ENCODE measurements at regions not wholly inside any gene's neighbourhood (a gene's known extent, or its start where the extent isn't known, plus 50 kb on each side); places are given as distances from the start of the nearest gene placed in this dataset.
A peak's percentile ranks its signal among the peaks of the same experiment; 100 is the strongest.
"Not testable (repeated sequence)": the region's sequence is repeated elsewhere in the genome, so short reads cannot be mapped to it uniquely, and the experiment has no call there.

DNA sequence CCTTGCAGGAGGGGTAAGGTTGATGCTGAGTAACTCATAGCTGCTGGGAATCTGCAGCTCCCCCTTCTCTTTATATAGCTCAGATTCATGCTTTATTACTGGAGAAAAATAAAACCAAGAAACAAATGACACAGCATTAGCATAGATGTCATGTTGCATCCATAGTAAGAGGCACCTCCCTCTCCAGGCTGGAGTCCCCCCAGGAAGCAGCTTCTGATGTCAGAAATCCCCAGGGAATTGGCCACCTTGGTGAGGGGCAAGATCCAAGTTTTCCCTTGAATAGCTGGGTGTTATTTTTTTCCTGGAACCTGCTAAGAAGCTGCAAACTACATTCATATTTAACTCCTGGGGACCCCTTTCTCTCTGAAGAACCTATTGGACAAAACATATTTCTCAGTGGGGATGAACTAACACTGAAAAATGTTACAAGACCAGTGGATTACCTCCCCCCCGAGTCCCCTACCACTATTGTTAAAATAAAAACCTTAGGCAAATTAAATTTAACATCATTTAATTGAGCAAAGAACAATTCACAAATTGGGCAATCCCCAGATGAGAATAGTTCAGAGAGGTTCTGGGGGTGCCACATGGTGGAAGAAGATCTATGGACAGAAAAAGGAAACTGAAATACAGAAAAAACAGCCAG is 163.7 kb upstream of the NAMPT start:
- DNase-seq, result no peak

DNA sequence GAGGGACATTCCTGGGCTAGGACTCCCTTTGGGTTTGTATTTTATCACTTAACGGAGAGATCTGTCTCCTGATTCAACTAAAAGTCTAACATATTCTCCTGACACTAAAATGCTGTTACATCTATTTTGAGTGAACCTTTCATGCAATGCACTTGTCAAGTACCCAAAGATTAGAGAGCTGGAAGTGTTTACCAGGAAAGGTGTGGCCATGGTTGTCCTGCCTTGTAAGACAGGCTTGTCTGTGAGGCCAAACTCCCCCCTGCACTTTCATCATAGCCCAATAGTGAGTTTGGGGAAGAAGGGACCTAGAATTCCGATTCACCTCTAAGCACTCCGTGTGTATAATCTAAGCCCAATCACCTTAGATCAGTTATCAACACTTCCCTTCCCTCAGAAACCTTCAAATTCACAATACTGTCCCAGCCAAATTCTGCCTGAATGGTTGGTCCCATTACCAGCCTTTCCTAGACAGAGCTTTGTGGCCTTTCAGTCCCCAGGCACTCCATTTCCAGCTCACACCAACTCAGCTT is 162.6 kb upstream of the NAMPT start:
- DNase-seq, result no peak

DNA sequence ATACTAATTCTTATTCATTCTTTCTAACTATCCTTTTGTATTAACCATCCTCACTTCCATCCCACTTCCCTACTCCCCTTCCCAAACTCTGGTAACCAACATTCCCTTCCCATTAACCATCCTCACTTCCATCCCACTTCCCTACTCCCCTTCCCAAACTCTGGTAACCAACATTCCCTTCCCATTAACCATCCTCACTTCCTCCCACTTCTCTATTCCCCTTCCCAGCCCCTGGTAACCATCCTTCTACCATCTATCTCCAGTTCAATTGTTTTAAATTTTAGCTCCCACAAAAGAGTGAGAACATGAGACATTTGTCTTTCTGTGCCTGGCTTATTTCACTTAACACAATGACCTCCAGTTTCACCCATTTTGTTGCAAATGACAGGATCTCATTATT is 160.6 kb upstream of the NAMPT start:
- not testable (repeated sequence) for DNase-seq

DNA sequence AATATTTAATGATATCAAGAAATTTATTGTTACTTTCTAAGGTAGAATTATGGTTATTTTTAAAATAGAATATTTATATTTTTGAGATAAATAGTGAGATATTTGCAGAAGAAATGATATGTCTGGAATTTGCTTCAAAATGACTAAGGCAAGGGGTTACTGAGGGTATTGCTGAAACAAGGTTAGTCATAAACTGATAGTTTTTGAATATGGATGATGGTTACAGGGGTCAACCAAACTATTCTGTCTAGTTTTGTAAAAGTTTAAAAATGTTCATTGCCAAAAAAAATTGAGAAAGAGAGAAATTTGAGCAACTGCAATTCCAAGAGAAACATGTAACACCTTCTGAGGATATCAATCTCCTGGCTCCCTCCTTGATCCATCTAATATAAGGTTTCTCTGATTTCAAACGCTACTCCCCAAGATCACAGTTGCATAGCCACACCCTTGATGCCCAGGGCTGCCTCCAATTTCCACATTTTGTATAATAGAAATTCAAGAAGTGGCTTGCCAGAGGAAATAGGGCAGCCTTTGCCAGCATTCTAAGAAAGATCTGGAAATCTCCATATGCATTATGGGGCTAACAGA is 159.4 kb upstream of the NAMPT start:
- DNase-seq, result no peak

DNA sequence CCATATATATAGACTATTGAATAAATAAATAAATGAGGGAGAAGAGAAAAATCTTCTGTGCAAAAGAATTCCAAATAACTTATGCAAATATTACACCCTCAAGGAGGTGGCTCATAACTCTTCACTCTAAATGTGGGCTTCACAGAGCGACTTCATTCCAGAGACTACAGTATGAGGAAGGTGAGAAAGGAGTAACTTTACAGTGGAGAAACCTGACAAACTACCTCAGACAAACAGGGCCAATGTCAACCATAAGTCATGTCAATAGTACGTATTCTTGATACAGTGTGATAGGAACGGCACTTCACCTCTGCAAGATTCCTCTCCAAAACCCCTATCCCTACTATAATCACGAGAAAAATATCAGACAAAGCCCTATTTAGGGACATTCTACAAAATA is 158.4 kb upstream of the NAMPT start:
- no peak for DNase-seq

DNA sequence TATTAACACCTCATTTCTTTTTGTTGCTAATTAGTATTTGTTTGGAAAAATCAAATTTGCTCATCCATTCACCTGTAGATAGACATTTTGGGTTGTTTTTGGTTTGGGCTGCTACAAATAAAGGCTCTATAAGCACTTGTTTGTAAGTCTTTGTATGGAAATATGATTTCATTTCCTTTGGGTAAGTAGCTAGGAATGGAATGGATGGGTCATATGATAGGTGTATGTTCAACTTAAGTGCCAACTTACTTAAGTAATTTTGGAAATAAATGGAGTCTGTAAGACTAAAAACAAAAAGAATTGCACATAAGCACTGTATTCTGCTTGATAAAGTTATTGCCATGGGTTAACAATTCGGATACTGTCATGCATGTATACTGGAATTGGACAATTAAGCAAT is 157.7 kb upstream of the NAMPT start:
- DNase-seq, result no peak

DNA sequence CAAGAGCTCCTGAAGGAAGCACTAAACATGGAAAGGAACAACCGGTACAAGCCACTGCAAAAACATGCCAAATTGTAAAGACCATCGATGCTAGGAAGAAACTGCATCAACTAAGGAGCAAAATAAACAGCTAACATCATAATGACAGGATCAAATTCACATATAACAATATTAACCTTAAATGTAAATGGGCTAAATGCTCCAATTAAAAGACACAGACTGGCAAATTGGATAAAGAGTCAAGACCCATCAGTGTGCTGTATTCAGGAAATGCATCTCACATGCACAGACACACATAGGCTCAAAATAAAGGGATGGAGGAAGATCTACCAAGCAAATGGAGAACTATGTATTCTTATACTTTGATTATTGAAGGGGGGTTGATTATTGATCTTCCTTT is 156.6 kb upstream of the NAMPT start:
- DNase-seq, result not testable (repeated sequence)

DNA sequence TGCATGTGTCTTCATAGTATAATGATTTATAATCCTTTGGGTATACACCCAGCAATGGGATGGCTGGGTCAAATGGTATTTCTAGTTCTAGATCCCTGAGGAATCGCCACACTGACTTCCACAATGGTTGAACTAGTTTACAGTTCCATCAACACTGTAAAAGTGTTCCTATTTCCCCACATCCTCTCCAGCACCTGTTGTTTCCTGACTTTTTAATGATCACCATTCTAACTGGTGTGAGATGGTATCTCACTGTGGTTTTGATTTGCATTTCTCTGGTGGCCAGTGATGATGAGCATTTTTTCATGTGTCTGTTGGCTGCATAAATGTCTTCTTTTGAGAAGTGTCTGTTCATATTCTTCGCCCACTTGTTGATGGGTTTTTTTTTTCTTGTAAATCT is 152.2 kb upstream of the NAMPT start:
- not testable (repeated sequence) for DNase-seq

DNA sequence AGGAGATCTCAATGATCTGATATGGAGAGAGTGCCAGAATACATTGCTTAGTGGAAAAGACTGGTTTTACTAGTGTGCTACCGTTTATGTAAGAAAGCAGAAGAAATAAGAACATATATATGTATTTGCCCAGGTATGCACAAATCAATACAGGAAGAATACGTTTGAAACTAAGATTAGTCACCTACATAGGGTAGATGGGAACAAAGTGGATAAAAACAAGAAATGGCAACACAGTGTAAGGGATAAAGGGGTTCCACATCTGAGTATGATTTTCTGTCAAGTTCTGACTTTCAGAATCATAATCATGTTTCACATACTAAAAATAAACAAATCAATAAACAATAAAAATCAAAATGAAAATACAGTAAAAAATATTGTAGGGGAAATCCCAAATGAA is 148.6 kb upstream of the NAMPT start:
- no peak for DNase-seq

DNA sequence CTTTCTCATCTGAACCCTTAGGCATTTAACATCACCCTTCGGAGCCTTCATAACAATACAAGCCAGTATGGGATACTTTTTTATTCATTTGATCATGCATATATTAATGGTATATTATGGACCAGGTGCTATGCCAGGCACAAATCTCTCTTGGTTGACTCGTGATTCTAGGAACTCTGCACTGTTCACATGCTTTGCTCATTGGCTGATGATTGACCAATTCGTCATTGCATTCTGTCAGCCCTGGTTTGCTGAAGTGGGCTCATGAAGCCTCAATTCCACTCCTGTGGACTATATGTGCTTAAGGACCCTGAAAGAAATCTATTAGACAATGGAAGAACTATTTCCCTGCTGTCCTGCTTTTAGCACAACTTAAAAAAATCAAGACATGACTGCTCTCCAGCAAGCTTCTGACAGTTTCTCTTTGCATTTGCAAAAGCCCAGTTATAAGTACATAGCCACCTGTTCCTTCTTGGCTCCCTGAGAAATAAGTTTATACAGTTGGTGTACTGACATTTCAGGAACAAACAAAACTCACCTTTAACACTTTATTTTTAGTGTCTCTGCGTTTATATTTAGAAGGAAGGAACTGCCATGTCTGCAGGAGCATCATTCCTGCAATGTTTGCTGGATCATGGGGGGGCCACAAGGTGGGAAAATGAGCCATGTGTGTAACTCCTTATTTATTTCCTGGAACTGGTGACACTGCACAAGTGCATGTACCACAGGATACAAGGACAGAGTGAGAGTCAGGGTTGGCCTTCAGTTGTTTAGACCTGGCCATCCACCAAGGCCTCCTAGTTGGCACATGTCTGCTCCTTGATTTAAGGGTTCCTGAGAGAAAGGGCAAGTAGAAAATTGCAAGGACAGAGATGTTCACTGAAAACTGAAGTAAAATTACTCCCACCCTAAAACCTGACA is 146.0 kb upstream of the NAMPT start:
- no peak for DNase-seq

DNA sequence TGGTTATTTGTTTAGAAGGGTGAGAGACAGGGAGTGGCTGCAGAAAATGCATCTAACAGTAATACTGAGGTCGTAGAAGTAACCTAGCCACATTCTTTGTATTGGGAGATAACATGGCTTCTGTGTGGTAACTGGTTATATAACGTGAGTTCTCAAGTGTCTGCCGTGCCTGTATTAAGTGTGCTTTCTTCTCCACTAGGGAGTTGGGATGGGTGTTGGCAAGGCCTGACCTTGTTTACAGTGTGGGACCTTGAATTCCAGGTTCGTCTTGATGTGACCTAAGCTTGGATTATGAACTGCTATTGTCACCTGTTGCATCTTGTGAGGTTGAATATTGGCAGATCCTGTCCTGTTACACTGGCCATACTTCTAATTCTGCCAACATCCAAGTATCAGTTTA is 145.3 kb upstream of the NAMPT start:
- no peak for DNase-seq

DNA sequence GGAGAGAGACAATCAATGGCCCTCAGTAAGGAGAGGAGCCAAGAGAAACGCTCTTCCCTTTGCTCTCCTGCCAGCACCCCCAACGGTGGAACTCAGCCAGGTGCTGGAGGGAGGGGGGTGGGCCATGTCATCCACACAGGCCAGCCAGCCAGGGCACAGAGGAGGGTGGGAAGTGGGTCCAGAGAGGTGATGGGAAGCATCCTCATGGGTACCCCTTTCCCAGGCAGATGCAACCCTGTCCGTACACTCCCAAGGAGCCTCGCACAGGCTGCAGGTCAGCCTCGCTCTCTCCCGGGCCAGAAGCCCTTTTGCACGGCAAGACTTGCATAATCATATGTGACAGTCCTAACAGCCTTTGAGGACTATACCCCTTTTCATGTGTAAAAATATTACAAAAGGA is 142.0 kb upstream of the NAMPT start:
- no peak for DNase-seq

DNA sequence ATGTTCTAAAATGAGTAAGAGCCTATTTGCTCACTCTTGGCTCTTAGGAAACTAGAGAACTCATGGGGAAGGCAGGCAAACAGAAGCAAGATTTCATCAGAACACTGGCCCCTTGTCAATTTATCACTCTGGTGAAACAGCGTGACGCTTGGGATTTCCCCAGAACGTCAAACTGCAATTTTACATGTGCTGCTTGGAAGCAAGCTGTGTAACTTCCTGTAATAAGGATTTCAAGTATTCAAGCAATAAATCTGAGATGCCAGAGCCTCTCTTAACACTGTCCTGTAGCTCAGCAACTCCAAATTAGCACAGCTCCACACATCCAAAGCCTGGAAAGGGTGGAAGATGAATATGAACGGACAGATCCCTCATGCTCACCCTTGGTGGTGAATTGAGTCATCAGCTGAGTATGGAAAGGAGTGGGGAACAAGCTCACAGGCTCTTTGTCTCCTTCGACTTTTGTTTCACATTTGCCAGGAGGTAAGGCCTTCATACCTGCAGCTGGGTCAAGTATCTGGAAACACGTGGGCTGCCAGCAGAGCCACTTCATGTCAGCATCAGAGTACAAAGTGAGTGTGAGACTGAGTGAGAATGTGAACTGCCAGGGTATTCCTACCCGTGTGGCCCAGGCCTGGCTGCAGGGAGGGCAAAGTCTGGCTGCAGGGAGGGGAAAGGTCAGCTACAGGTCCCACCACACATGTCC is 140.4 kb upstream of the NAMPT start:
- peak; percentile 92 to 99 (median 96) for DNase-seq

DNA sequence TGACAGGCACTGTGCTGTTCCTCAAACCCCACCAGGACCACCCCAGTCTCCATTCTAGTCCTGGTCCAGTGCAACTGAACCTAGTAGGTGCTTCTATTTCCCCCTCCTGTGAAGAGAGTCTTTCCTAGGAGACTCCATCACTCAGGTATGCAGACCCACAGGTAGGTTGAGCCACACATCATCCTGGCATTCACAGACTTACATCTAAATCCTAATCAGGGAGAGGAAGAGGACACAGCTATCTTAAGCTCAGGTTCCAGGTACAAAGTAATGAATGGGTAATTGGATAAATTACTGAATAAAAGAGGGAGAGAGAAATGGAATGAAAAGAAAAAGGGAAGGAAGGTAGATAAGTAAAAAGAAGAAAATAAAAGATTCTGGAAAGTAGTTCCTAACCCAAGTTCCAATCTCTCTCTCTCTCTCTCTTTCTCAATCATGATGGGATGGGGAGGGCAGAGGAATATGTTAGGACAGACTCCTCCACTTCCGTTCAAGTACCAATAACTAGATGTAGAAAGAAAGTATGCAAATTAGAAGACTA is 139.8 kb upstream of the NAMPT start:
- no peak for DNase-seq

DNA sequence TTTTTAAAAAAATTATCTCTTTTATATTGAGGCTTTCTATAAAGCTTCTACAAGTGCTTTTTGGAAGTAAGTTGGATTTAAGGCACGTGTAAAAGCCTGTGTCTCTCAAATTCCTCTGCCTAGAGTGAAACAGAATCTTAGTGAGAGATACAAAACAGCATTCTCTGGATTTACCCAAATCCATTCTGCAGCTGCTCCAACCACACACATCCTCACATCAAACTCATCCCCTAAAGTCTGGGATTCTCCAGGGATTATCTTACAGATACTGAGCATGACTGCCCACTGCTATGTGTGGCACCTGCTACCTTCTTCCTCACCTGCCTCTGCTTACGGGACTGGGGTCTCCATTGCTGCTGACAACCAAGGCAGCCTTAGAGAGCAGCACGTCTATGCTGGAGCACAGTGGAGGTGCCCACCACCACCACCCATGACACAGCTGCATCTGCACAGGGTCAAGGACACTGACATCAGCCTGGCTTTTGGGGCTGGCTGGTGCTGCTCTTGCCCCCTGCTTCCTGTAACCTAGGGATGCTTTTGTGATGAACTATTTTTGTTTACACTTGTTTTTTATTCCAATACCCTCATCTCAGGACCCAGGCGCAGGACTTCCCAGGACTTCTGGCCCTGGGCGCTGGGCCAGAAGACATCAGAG is 139.2 kb upstream of the NAMPT start:
- DNase-seq, result no peak

DNA sequence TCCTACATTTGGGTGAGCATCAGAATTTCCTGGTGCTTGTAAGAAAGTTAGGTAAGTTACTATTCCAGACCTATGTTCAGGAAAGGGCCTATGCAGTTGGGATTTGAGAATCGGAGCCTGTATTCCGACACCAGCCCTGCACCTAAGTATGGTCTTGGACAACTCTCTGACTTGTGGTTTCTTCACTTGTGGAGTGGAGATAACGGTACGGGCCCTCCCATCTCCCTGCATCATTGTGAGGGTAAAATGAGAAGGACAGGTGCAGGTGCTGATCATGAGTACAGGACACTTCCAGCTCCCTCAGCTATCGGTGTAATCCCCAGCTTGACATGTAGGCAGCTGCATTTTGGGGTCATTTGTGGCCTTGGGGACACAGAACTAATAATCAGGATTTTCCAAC is 138.3 kb upstream of the NAMPT start:
- no peak for DNase-seq

DNA sequence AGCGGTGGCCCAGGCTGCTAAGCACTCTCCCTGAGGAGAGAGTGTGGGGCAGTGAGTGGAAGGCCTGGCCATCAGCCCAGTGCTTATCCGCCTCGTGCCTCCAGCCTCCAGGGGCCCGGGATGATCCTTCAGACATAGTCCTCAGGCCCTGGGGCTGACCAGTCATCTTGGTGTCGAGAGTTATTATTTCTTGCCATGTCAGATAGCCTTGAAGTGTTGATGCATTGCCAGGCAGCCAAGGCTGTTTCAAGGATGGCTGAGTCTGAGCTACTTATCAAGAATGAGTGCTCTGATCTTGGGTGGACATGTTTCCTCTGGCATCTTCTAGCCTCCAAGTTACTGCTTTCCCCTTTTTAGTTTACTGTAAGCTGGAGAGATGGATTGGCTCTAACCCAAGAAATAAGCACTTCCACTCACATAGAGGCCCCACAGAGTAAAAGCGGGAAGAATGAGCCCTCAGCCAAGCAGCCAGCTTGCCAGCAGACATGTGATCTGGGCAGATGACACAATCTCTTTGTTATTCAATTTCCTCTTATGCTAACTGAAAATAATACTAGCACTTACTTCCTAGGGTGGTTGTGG is 136.5 kb upstream of the NAMPT start:
- peak; percentile 80 to 93 (median 88) for DNase-seq

DNA sequence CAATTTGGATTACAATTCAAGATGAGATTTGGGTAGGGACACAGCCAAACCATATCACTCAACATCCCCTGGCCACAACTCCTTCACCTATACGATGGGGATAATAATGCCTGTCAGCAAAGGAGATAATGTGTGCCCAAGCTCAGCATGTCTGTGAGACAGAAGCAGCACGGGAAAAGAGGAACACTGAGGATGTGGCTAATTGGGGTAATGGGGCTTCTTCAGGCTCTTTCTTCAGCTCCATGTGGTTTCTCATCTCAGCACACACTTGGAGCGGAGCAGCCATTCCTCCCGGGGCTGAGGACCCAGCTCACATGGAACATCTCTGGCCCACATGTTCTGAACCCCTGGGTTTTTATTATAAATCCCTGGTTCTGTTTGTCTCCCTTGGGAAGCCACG is 136.0 kb upstream of the NAMPT start:
- peak in 3 of 4 experiments; percentile 35 to 56 (median 38) for DNase-seq

DNA sequence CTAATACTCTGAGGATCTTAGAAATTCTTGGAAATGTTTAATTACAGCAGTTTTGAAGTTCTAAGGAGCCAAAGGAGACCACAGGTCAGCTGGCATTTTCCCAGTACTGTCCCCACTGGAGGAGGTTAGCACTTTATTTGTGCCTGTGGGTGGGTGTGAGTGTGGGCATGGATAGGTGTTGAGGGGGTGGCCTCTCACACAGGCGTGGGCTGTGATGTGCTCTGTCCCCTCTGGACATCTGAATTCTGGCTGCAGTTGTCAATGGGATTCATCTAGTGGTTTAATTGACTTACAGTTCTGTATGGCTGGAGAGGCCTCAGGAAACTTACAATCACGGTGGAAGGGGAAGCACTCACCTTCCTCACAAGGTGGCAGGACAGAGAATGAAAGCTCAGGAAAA is 135.4 kb upstream of the NAMPT start:
- DNase-seq, result no peak

DNA sequence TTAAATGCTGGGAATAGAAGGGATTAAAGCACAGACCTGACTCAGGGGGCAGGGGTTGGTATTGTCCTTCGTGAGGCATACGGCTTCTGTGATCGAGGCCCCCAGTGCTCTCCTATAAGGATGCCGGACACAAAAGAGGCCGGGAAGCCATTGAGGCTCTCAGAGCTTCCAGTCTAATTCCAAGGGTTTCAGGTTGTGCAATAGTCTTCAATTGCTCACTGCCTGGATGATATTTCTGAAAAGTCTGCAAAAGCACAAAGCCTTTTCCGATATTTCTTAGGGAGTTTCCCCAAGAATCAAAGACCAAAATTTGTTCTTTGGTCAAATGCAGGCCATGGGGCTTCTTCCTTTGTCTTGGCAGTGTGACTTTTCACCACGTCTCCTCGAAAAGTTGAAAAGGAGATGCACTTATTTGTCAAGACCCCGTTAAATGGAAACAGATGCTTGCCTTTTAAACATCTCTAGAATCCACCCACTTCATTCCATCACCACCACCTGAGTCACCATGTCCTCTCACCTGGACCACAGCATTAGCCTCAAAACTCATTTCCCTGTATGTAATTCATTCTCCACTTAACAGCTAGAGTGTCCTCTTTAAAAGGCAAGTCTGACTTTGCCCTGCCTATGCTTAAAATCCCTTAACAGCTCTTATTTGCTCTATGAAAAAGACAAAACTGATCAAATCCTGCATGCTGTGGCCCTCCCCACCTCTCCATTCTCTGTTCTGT is 134.8 kb upstream of the NAMPT start:
- DNase-seq, result no peak

DNA sequence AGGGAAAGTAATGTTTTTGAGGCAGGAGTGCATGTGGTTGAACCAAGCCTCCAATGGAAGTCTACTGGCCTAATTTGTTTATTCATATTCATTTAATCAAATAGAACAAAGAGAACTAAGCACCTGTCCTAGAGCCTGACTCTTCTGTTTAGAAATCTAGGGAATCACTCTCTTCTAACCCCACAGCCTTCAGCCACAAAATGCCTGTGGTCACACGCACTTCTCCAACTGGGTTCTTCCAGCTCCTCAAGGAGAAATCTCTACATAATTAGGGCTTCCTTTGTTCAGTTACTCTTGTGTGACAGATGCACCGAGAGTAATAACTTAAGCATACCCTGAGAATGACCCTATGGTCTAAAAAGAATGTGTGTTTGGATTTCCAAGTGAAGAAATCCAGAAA is 133.7 kb upstream of the NAMPT start:
- DNase-seq, result peak; percentile 20 to 33 (median 23)

All from suppressor macrophage (primary cell).